NCI-H1694 treated with DMSO at 0.1 percent for 48 hours (cell line): ENCODE measurements at regions not wholly inside any gene's neighbourhood (a gene's known extent, or its start where the extent isn't known, plus 50 kb on each side); places are given as distances from the start of the nearest gene placed in this dataset.
"Not testable (repeated sequence)": the region's sequence is repeated elsewhere in the genome, so short reads cannot be mapped to it uniquely, and the experiment has no call there.

Experiments
- DNase-seq: peaks from one replicate; lab custom pipeline; 2025; lab: John Stamatoyannopoulos, UW

DNA sequence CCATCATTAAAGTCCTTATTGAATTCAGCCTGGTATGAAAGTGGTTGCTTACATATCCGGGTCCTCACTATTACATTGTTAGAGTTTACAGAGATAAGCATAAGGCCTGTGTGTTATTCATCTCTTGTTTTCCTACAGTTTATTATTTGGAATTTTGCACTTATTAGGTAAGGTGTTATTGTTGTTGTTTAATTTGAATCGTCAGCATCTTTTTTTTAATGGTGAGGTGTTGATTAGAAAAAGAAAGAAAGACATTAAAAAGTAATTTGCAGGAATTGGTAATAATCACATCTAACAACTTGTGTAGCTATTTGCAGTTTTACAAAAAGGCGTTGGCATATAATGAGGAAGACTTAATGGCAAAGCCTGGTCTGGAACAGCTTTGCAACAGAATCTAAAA, 158.6 kb downstream of the SAMD5 start:
- DNase-seq = no peak

- no peak for DNase-seq
Observed at GRCh38 chr6:147674099-147674498, 165.6 kb downstream of the SAMD5 start.

GRCh38 chr6:147674794-147675193, 166.3 kb downstream of the SAMD5 start:
- no peak for DNase-seq

DNA sequence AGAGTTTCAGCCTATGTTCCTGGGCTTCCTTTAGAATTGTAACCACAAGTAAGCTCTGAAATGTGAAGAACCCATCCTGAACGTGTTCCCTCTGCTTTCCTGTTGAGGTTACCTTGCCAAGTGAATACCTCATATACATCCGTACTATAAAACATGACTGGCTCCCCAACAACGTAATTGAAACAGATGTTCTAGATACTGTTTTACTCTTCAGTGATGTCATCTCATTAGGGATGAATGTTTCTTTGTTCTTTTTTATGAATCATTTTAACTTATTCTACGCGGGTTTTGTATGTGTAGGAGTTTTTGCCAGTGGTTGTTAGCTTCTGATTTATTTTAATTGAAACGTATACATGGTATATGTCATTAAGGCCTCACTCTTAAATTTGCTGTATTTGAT, 166.8 kb downstream of the SAMD5 start:
- DNase-seq = no peak

DNA sequence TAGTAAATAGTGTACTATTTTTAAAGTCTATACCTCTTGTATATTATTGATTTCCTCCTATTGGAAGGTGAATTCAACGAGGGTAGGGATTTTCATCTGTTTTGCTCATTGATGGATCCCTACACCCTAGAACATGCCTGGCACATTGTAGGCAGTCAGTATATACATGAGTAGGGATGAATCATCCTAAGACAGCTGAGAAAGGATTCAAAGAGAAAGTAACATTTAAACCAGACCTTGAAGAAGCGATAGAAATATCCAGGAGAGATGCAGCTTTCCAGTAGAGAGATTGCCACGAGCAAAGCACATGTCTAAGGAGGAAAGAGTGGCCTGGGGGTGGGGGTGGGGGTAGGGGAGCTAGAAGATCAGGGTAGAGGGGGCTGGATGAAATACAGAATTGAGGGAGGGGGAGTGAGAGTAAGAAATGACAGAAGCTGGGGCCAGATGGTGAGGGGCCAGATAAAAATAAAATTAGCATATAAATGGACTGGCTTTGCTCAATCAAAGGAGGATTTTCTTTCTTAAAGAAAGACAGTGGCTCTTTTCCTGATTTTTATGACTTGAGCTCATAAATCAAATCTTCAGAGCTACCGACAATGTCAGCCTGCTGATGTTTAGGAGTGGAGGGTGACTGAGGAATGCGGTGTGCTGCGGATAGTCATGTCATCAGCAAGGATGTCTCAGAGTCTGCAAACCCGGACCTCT, 168.2 kb downstream of the SAMD5 start:
- DNase-seq = no peak

GRCh38 chr6:147677647-147678046, 169.2 kb downstream of the SAMD5 start:
- DNase-seq = no peak

- DNase-seq = no peak
Observed at GRCh38 chr6:147678253-147678652, 169.8 kb downstream of the SAMD5 start.

- DNase-seq = no peak
Observed at GRCh38 chr6:147684906-147685305, 176.4 kb downstream of the SAMD5 start.

DNA sequence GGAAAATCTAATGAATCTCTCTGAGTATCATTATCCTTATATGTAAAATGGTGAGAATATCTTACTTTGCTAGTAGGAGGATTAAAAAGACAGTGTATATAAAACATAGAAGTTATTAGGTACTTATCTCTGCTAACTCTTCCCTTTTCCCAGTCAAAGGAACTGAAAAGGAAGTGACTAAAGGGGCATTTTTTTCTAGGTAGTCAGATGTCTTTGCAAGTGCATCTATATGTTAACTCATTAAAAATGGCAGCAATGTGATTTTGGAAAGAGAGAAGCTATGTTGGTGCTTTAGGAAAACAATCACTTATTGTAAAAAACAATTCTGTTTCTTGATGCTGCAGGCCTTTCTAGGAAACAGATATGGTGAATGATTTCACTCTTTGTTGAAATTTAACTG, 180.9 kb downstream of the SAMD5 start:
- no peak for DNase-seq

DNA sequence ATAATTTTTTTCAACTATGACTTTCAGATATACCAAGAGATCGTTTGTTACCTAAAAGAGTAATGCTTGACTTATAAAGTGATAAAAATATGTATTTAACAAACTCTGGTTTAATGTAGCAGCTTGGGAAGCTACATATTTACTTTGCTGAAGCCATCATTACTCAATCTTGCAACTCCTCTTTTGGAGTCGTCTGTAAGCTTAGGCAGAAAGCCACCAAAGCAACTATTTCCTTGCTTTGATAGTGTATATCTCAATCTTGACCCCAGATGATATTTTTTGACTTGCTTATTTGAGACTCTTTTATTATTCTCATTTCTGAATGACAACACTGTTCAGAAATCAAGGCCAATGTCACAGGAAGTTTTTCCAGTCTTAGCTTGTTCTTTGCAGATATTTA, 183.0 kb downstream of the SAMD5 start:
- DNase-seq = no peak

DNA sequence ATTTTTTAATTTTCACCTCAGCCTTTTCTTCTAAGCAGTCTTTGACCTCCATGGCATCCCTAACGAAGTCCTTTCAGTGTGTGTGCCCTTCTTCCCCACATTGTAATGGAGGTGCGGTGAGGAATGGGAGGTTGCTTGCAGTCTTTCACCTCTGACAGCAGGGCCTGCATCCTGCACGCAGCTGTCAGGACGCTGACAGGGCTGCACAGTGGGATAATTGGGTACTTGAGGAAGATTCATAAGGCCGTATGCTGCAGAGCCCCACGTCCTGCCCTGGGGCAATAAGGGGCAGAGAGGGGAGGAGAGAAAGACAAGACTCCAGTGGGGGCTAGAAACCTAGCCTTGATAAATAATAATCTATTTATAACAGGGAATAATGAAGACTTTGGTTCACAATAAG, 184.7 kb downstream of the SAMD5 start:
- DNase-seq = no peak

DNA sequence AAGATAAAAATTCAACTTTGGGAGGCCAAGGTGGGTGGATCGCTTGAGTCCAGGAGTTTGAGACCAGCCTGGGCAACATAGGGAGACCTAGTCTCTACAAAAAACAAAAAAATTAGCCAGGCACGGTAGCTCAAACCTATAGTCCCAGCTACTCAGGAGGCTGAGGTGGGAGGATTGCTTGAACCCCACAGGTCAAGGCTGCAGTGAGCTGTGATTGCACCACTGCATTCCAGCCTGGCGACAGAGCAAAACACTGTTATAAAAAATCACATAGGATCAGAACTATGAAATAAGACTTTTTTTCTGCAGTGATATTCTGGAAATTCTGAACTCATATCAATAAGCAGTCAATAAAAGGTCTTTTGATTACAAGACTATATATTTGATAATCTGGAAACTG, 186.1 kb downstream of the SAMD5 start:
- DNase-seq = not testable (repeated sequence)

- no peak for DNase-seq
Observed at GRCh38 chr6:147695819-147696218, 187.3 kb downstream of the SAMD5 start.

- no peak for DNase-seq
Observed at GRCh38 chr6:147699140-147699539, 190.7 kb downstream of the SAMD5 start.

DNA sequence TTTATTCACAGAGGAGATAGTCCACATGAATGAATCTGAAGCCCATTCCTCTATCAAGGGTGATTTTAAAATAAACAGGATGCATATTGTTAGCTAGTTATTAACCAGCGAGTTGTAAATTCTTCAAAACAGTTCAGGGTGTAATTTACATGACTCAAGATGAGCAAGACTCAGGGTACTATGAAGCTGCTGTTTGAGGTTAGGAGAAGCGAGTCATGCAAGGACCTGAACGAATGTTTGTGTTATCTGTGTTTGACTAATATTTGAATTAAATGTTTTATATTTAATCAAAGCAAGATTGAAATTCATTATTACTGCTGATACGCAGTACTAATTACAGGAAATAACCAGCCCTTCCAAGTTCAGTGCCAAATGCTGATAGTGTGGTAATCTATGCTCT, 191.1 kb downstream of the SAMD5 start:
- DNase-seq = no peak

DNA sequence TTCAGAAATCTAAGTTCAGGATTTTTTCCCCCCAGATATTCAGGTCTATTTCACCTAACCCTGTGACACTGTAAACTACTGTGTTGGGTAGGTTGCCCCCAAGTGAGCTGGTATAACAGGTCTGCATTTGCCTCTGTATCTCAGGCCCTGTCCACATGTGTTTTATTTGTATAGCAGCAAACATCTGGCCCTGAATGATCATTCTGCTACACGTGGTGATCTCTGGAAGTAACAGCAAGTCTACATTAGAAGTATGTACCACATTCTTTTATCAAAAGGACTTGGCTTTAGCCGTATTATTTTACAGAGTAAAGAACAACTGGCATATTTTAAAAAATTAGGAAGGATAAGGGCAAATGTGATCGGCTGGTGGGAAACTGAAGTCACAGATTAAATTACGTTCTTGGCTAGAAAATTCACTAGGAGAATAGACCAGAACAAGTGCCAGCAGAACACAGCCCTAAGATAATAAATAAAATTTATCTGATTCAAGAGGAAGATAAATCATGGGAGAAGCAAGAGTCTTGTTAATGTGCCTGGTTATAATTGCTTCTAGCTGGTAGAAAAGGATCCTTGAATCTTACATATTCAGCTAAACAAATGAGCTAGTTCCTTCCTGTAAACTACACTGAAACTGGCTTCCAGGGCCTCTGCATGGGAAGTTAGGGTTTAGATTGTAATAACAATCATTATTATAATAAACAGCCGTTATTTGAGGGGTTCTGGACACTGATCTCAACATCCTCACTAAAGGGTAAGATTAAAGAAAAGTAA, 192.1 kb downstream of the SAMD5 start:
- no peak for DNase-seq

DNA sequence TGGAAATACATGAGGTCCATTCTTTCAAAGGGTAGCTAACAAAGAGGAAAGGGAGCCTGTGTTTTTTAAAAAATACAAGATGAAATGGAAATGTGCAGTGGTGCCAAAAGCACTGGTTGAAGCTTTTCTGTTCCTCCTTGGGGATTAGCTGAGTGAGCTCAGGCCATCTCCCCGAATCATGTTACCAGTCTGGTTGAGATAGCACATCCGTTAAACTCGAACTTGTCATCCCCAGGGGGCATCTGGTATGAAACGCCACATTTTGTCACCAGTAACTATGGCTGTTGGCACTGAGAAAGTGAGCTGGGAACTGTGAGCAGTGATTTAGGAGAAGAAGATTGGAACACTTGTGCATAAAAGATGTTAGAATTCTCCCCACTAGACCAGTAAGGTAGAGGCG, 196.2 kb downstream of the SAMD5 start:
- no peak for DNase-seq

- no peak for DNase-seq
Observed at GRCh38 chr6:147707524-147707923, 199.0 kb downstream of the SAMD5 start.

DNA sequence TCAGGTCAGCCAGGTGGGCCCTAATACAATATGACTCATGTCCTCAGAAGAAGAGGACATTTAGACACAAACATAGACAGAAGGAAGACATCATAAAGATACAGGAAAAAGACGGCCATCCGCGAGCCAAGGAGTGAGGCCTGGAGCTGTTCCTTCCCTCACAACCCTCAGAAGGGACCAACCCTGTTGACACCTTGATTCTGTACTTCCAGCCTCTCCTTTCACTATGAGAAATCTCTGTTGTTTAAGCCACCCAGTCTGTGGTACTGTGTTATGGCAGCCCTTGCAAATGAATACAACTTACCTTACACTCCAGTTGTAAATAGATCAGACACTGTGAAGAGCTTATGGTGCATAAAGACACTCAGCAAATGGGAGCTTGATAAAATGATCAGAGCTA, 199.7 kb downstream of the SAMD5 start:
- no peak for DNase-seq

GRCh38 chr6:147709396-147710272, 201.1 kb downstream of the SAMD5 start:
- no peak for DNase-seq

DNA sequence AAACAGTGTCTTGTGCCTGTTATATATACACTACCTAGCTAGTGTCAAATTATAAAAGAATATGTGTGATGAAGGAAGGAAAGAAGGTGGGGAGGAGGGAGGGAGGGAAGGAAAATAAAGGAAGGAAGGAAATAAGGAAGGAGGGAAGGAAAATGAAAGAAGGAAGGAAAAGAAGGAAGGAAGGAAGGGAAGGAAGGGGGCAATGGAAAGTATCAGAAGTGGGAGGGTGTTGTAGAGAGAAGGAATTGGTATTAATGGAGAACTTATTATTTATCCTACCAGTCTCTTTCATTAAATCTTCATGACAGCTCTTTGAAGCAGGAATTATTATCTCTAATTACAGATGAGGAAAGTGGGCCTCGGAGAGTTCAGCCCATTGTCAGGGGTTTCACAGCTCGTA, 202.4 kb downstream of the SAMD5 start:
- DNase-seq = no peak

DNA sequence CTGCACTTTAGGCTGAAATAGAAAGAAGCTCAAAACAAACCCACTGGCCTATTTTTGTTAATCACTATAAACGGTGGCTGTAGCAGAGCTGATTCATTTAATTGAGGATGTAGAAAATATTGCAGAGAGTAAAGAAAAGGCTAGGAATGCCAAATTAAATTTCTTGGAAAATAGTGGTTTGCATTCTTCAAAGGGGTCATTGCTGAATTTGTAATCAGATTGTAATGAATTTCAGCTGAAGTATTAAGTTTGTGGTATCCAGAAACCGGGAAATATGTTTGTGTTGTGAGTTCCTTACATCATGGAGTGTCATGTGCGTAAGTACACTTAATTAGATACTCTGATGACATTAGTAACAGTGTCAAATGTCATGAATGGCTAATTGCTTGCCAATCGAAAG, 203.0 kb downstream of the SAMD5 start:
- DNase-seq = no peak

GRCh38 chr6:147712841-147713240, 204.4 kb downstream of the SAMD5 start:
- DNase-seq = no peak
